Keratinocyte (primary cell): ENCODE measurements at regions not wholly inside any gene's neighbourhood (a gene's known extent, or its start where the extent isn't known, plus 50 kb on each side); places are given as distances from the start of the nearest gene placed in this dataset.

Experiments
- DNase-seq: peaks from one replicate; pipeline ENCODE4 v3.0.0-alpha.2; 2011; ENCODE audit warnings: low read depth, missing footprints, low spot score
- FAIRE-seq: peaks from 2 replicates; lab custom pipeline; 2011; peaks lifted over from hg19 to GRCh38; lab: Jason Lieb, UNC
- H2AFZ ChIP-seq: 2 replicates; pipeline ENCODE4 v1.6.0; 2012; ENCODE audit warnings: low read length, control low read depth, inconsistent platforms; ENCODE audit not compliant: control insufficient read depth
- H3K27ac ChIP-seq: 2 replicates; pipeline ENCODE4 v1.5.1; 2011; ENCODE audit warnings: low read length; ENCODE audit not compliant: control insufficient read depth, insufficient read depth
- H3K27me3 ChIP-seq: 3 replicates; pipeline ENCODE4 v1.6.0; 2011; ENCODE audit warnings: low read length; ENCODE audit not compliant: control insufficient read depth, insufficient read depth; ENCODE audit errors: extremely low read depth
- H3K36me3 ChIP-seq, 2 experiments: 2 replicates in 1 of 2; 3 replicates in 1 of 2; pipeline ENCODE4 v1.5.1; 2011; ENCODE audit warnings: low read length in 2 of 2, mild to moderate bottlenecking in 1 of 2; ENCODE audit not compliant: control insufficient read depth in 2 of 2, insufficient read depth in 2 of 2; ENCODE audit errors: extremely low read depth in 1 of 2
- H3K4me1 ChIP-seq: 3 replicates; pipeline ENCODE4 v1.5.1; 2011; ENCODE audit warnings: low read length; ENCODE audit not compliant: control insufficient read depth, insufficient read depth; ENCODE audit errors: extremely low read depth
- H3K4me2 ChIP-seq: 3 replicates; pipeline ENCODE4 v1.6.0; 2011; ENCODE audit warnings: low read depth, low read length; ENCODE audit not compliant: control insufficient read depth, insufficient read depth; ENCODE audit errors: extremely low read depth
- H3K4me3 ChIP-seq, 3 experiments: fragments of 200-600 bp in 1 of 3; sonication (generic) in 1 of 3; 2 replicates in 2 of 3; 3 replicates in 1 of 3; pipeline ENCODE4 v1.5.1; 2011 to 2016; ENCODE audit warnings: low read length in 3 of 3, mild to moderate bottlenecking in 3 of 3, control low read depth in 2 of 3, inconsistent platforms in 1 of 3, low read depth in 1 of 3, mixed read lengths in 1 of 3, mixed run types in 1 of 3, moderate library complexity in 1 of 3; ENCODE audit not compliant: control insufficient read depth in 2 of 3, insufficient read depth in 2 of 3; ENCODE audit errors: extremely low read depth in 1 of 3
- H3K79me2 ChIP-seq: 2 replicates; pipeline ENCODE4 v1.6.0; 2012; ENCODE audit warnings: low read length; ENCODE audit not compliant: control insufficient read depth, insufficient read depth
- H3K9ac ChIP-seq: 3 replicates; pipeline ENCODE4 v1.6.0; 2011; ENCODE audit warnings: low read length; ENCODE audit not compliant: control insufficient read depth, insufficient read depth; ENCODE audit errors: extremely low read depth
- H3K9me1 ChIP-seq: 3 replicates; pipeline ENCODE4 v1.6.0; 2011; ENCODE audit warnings: low read length; ENCODE audit not compliant: control insufficient read depth, insufficient read depth; ENCODE audit errors: extremely low read depth
- H3K9me3 ChIP-seq: 2 replicates; pipeline ENCODE4 v1.5.1; 2012; ENCODE audit warnings: low read depth, low read length; ENCODE audit not compliant: control insufficient read depth
- H4K20me1 ChIP-seq: 3 replicates; pipeline ENCODE4 v1.6.0; 2011; ENCODE audit warnings: low read length; ENCODE audit not compliant: control insufficient read depth, insufficient read depth; ENCODE audit errors: extremely low read depth
- CTCF ChIP-seq, 3 experiments: IDR thresholded peaks in 1 of 3; conservative IDR thresholded peaks in 1 of 3; optimal IDR thresholded peaks in 1 of 3; 2 replicates in 2 of 3; 3 replicates in 1 of 3; pipeline versions ENCODE3 to v1.5.1; 2011; ENCODE audit warnings: low read length in 3 of 3, mild to moderate bottlenecking in 3 of 3, moderate library complexity in 2 of 3, control low read depth in 1 of 3, inconsistent platforms in 1 of 3; ENCODE audit not compliant: insufficient read depth in 2 of 3; ENCODE audit errors: extremely low read depth in 1 of 3
- EZH2 ChIP-seq: IDR thresholded peaks from one replicate; pipeline ENCODE4 v1.6.1; 2012; ENCODE audit warnings: inconsistent platforms, mild to moderate bottlenecking, low read length, moderate library complexity
- dilution Hi-C: fragments of 300-500 bp; cut with MboI; formaldehyde crosslinking; loops from one replicate; pipeline ENCODE4 v1.7.0; 2020; ENCODE audit warnings: low sequenced_read_pairs; ENCODE audit not compliant: extremely low pct_ligation_motif_present

DNA sequence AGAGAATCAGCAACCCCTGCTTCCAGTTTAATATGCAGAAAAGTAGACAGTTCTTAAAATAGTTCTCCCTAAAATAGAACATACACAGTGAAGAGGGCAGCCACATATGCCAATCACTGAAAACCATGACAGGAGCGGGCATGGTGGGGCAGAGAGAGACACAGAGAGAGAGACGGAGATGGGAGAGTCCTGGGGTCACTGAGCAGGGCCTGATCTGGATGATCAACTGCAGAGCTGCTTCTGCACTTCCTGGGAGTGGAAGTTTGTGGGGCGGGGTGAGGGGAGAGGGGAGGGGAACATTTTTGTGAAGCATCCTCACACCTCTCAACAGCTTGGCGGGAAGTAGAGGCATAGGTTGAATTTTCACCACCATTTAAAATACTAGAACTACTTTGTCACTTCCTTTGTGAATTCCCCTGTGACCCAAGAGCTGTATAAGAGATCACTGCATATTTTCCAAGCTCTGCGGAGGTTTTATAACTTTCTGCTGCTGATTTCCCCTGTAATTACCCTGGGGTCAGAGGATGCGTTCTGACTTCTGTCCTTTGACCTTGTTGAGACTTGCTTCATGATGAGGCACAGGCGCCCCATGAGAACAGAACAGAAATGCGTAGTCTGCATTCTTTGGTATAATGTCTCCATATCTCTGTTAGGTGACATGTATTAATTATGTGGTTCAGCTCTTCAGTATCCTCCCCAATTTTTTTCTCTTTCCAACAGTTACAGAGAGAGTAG lies 419.4 kb downstream of the BRD1 start:
- dilution Hi-C loops, result no loop called here
- no peaks in the 10 kb centered on the region for H3K36me3 ChIP-seq
- DNase-seq (no peak), FAIRE-seq (no peak)
- H3K27me3 ChIP-seq, result no peaks in the 10 kb centered on the region
- no peaks in the 10 kb centered on the region for H3K79me2 ChIP-seq
- no peaks in the 10 kb centered on the region for H4K20me1 ChIP-seq
- H3K27ac ChIP-seq, result no peak overlapping the region
- no peak overlapping the region for H2AFZ ChIP-seq
- H3K4me2 ChIP-seq, result no peak overlapping the region
- H3K4me1 ChIP-seq, result no peaks in the 10 kb centered on the region
- TF ChIP-seq CTCF (optimal IDR thresholded peaks at IDR 0.05 in 1 of 3, IDR thresholded peaks at IDR 0.05 in 1 of 3, conservative IDR thresholded peaks at IDR 0.05 in 1 of 3; ENCODE audit: extremely low read depth in 1 of 3, insufficient read depth in 2 of 3, low read length in 3 of 3) (no peak), EZH2 (no peak)
- no peak overlapping the region for H3K4me3 ChIP-seq
- H3K9ac ChIP-seq, result no peak overlapping the region
- peaks cover 8% of the 10 kb centered on the region for H3K9me3 ChIP-seq
- H3K9me1 ChIP-seq, result no peaks in the 10 kb centered on the region

GRCh38 chr22:49406879-49407587 lies 420.6 kb downstream of the BRD1 start:
- H3K4me3 ChIP-seq, result no peak overlapping the region
- no peaks in the 10 kb centered on the region for H3K27me3 ChIP-seq
- H3K79me2 ChIP-seq, result no peaks in the 10 kb centered on the region
- no peak overlapping the region for H3K4me2 ChIP-seq
- H2AFZ ChIP-seq, result no peak overlapping the region
- no peaks in the 10 kb centered on the region for H4K20me1 ChIP-seq
- H3K36me3 ChIP-seq, result no peaks in the 10 kb centered on the region
- dilution Hi-C loops, result no loop called here
- no peak for FAIRE-seq
- DNase-seq, result no peak
- no peaks in the 10 kb centered on the region for H3K4me1 ChIP-seq
- H3K27ac ChIP-seq, result no peak overlapping the region
- TF ChIP-seq EZH2 (no peak), CTCF (optimal IDR thresholded peaks at IDR 0.05 in 1 of 3, IDR thresholded peaks at IDR 0.05 in 1 of 3, conservative IDR thresholded peaks at IDR 0.05 in 1 of 3; ENCODE audit: extremely low read depth in 1 of 3, insufficient read depth in 2 of 3, low read length in 3 of 3) (no peak)
- H3K9ac ChIP-seq, result no peak overlapping the region
- H3K9me3 ChIP-seq, result peaks cover 14% of the 10 kb centered on the region
- no peaks in the 10 kb centered on the region for H3K9me1 ChIP-seq
